ENCODE measurements at regions not wholly inside any gene's neighbourhood (a gene's known extent, or its start where the extent isn't known, plus 50 kb on each side); places are given as distances from the start of the nearest gene placed in this dataset.

DNA sequence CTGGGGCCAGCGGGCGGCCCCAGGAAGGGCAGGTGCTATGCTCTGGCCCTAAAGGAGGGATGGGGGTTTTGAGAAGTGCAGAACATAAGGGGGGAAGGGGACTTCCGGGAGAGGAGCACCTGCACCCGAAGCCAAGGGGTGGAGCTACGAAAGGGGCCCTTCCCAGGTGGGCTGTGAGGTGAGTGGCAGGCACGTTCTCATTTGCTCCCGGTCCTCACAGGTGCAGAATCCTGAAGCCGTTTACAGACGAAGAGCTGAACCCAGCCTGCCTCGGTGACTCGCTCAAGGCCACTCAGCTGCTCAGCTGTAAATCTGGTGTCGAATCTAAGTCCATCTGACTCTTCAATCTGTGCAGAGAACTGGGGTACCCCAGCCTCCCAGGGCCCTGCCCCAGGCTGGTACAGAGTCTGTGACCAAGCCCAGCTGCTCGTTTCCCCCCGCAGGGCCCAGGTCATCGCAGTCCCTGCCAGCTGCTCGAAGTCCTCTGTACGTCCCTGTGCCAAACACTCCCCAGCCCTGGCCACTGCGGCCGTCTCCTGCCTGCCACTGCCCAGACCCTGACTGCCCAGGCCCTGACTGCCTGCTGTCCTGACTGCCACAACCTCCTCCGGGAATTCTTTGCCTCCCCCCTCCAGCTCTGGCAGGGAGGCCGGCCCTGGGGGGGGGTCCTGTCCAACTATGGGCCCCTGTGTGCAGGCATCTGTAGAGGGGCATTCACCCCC is 53.8 kb upstream of the RXRA start:
- DNase-seq, result no peak

DNA sequence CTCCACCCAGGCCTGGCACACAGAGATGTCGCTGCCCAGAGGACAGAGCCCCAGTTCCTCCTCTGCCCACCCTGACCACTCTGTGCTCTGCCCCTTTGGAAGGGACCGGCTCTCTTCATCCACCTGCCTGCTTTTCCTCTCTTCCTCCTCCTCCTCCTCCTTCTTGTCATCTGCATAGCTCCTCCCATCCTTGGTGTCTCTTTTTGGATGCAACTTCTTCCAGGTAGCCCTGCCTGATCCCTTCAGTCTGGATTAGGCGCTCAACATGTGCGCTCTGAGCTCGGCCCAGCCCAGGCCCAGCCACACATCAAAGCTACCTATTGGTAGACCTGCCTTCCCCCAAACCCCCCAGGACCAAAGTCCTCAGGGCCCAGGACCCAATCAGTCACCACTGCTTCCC is 52.6 kb upstream of the RXRA start:
- DNase-seq, result no peak

DNA sequence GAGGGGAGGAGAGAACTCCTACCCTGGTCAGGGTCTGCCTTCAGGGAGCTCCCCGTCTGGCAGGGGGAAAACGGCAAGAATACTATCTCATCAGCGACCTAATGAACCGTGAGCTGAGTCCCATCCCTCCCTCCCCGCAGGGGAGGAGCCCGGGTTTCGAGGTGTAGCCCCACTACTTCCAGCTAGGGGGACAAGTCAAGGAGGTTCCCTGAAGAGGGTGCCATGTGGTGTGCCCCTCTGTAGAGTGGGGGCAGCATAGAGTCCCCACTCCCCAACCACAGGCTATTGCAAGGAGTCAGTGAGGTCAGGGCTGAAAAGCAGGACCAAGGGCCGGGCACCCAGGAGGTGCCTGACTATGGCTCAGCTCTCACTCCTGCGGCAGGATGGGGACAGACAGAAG is 50.9 kb upstream of the RXRA start:
- no peak for DNase-seq

DNA sequence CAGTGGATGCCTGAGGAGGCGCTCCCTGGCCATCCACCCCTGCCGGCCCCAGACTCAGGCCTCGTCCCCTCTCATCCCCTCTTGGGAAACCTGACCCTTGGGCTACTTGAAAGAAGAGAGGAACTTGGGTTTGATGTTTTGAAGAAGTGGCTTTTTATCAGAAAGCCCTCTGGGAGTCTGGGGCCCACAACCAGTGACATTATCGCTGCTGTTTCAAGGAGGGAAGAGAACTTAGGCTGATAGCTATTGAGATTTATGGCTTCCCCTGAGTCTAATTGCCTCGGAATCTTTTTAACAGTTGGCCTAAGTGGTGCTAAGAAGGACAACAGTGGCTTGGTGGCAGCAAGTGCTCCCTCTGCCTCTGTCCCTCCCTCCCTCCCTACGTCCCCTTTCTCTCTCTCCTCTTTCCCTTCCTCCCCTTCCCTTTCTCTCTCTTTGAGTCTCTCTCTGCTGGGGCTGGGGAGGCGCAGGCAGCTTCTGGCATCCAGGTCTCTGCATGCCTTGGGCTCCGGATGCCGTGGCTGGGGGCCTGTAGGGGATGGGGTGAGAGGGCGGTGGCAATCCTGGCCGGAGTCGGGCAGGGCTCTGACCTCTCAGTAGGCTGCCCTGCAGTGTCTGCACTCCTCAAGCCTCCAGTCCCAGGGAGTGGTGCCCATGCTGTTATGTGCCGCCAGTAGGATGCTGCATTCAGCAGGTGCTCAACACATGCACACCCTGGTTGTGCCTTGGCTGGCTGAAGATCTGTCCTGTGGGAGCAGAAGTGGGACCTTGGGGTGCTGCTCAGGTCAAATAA is 49.6 kb upstream of the RXRA start:
- no peak for DNase-seq
